Glomerular endothelial cell (primary cell): ENCODE measurements at regions not wholly inside any gene's neighbourhood (a gene's known extent, or its start where the extent isn't known, plus 50 kb on each side); places are given as distances from the start of the nearest gene placed in this dataset.
"Not testable (repeated sequence)": the region's sequence is repeated elsewhere in the genome, so short reads cannot be mapped to it uniquely, and the experiment has no call there.

ENCODE experiments used
- DNase-seq: peaks from one replicate; pipeline ENCODE4 v3.0.0-alpha.2; 2011; ENCODE audit warnings: low read depth, low spot score; ENCODE audit errors: extremely low read depth

GRCh38 chr14:34104489-34105397 is 153.9 kb upstream of the EGLN3 start:
- no peak for DNase-seq

- DNase-seq = no peak
These were observed 152.3 kb upstream of the EGLN3 start for GRCh38 chr14:34103176-34103575.

- DNase-seq = no peak
These were observed 148.8 kb upstream of the EGLN3 start for GRCh38 chr14:34099635-34100034.

GRCh38 chr14:34098985-34099349 is 148.1 kb upstream of the EGLN3 start:
- no peak for DNase-seq

- DNase-seq = peak; percentile 29
These were observed 147.4 kb upstream of the EGLN3 start for GRCh38 chr14:34098045-34098984.

GRCh38 chr14:34097644-34098043 is 146.8 kb upstream of the EGLN3 start:
- DNase-seq = no peak

GRCh38 chr14:34094384-34094783 is 143.5 kb upstream of the EGLN3 start:
- DNase-seq = no peak

GRCh38 chr14:34093883-34094282 is 143.0 kb upstream of the EGLN3 start:
- DNase-seq = no peak

GRCh38 chr14:34090451-34090850 is 139.6 kb upstream of the EGLN3 start:
- no peak for DNase-seq

- DNase-seq = no peak
These were observed 138.0 kb upstream of the EGLN3 start for GRCh38 chr14:34088914-34089313.

GRCh38 chr14:34087571-34087970 is 136.7 kb upstream of the EGLN3 start:
- no peak for DNase-seq

- DNase-seq = no peak
These were observed 135.4 kb upstream of the EGLN3 start for GRCh38 chr14:34086223-34086757.

- no peak for DNase-seq
These were observed 134.8 kb upstream of the EGLN3 start for GRCh38 chr14:34085695-34086094.

GRCh38 chr14:34081576-34082136 is 130.8 kb upstream of the EGLN3 start:
- no peak for DNase-seq

- no peak for DNase-seq
These were observed 130.3 kb upstream of the EGLN3 start for GRCh38 chr14:34081101-34081575.

- not testable (repeated sequence) for DNase-seq
These were observed 128.8 kb upstream of the EGLN3 start for GRCh38 chr14:34079643-34080042.

GRCh38 chr14:34078117-34078743 is 127.4 kb upstream of the EGLN3 start:
- DNase-seq = no peak

GRCh38 chr14:34075826-34076225 is 125.0 kb upstream of the EGLN3 start:
- DNase-seq = no peak

- DNase-seq = no peak
These were observed 124.3 kb upstream of the EGLN3 start for GRCh38 chr14:34075042-34075744.

GRCh38 chr14:34072921-34073320 is 122.0 kb upstream of the EGLN3 start:
- no peak for DNase-seq
